GM06990 (cell line): ENCODE measurements at regions not wholly inside any gene's neighbourhood (a gene's known extent, or its start where the extent isn't known, plus 50 kb on each side); places are given as distances from the start of the nearest gene placed in this dataset.

Source experiments
- DNase-seq: peaks from one replicate; pipeline ENCODE4 v3.0.0-alpha.2; 2011; ENCODE audit not compliant: insufficient read length; ENCODE audit errors: extremely low read depth
- H3K27me3 ChIP-seq: replicated peaks from 2 replicates; pipeline ENCODE4 v1.6.0; 2011; ENCODE audit warnings: low read length; ENCODE audit not compliant: control insufficient read depth, insufficient read depth
- H3K36me3 ChIP-seq: 2 replicates; pipeline ENCODE4 v1.5.1; 2011; ENCODE audit warnings: low read length; ENCODE audit not compliant: control insufficient read depth, insufficient read depth
- H3K4me3 ChIP-seq: replicated peaks from 2 replicates; pipeline ENCODE4 v1.5.1; 2011; ENCODE audit warnings: low read depth, mild to moderate bottlenecking, control low read depth, low read length
- TF ChIP-seq, protein P1 (sequence below): IDR thresholded peaks from 2 replicates; pipeline ENCODE4 v1.5.1; 2011; ENCODE audit warnings: low read length, control low read depth, mild to moderate bottlenecking, inconsistent platforms; ENCODE audit not compliant: insufficient read depth, poor library complexity, severe bottlenecking

GRCh38 chr3:180184816-180185215 lies 148.1 kb upstream of the PEX5L start:
- Histone ChIP-seq H3K27me3 (no peaks in the 10 kb centered on the region), H3K4me3 (no peak overlapping the region), H3K36me3 (no peaks in the 10 kb centered on the region)
- TF ChIP-seq, protein P1, sequence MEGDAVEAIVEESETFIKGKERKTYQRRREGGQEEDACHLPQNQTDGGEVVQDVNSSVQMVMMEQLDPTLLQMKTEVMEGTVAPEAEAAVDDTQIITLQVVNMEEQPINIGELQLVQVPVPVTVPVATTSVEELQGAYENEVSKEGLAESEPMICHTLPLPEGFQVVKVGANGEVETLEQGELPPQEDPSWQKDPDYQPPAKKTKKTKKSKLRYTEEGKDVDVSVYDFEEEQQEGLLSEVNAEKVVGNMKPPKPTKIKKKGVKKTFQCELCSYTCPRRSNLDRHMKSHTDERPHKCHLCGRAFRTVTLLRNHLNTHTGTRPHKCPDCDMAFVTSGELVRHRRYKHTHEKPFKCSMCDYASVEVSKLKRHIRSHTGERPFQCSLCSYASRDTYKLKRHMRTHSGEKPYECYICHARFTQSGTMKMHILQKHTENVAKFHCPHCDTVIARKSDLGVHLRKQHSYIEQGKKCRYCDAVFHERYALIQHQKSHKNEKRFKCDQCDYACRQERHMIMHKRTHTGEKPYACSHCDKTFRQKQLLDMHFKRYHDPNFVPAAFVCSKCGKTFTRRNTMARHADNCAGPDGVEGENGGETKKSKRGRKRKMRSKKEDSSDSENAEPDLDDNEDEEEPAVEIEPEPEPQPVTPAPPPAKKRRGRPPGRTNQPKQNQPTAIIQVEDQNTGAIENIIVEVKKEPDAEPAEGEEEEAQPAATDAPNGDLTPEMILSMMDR, result no peak
- DNase-seq, result no peak

DNA sequence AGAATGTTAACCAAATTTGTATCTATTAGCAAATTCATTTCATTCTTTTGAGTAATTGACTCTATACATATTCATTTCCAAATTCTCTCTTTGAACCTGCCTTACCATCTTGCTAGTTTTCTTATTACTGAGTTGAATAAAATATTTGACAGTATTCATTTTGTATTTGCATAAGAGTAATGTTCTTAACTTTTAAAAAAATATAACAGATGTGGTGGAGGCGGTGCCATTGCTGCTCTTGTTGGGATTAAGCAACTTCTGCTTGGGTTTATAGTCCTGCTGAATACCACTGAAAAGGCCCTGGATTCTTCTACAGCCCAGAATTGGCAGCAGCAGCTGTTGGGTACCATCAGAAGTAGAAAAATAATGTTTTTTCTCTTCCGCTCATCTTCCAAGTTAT lies 148.9 kb upstream of the PEX5L start:
- DNase-seq, result no peak
- Histone ChIP-seq H3K36me3 (no peaks in the 10 kb centered on the region), H3K27me3 (no peaks in the 10 kb centered on the region), H3K4me3 (no peak overlapping the region)
- TF ChIP-seq, protein P1, result no peak

- no peaks in the 10 kb centered on the region for H3K27me3 ChIP-seq
- H3K4me3 ChIP-seq, result no peak overlapping the region
- no peak for DNase-seq
- TF ChIP-seq, protein P1, result no peak
- no peaks in the 10 kb centered on the region for H3K36me3 ChIP-seq
Observed at GRCh38 chr3:180188512-180189309, 152.0 kb upstream of the PEX5L start.

DNA sequence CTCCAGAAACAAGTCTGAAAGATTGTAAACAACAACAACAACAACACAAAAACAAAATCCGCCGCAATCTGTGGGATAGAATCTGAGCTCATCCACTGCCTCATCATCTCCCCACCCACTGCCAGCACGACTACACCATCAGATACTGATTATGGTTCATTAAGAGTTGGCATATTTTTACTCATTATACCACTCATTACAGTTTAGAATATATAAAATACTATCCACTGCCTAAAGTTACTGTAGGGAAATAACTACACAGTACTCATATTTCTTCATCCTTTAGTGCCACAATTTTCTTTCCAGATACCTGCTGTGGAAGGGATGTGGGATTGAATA lies 152.5 kb upstream of the PEX5L start:
- no peak for DNase-seq
- Histone ChIP-seq H3K36me3 (no peaks in the 10 kb centered on the region), H3K4me3 (no peak overlapping the region), H3K27me3 (no peaks in the 10 kb centered on the region)
- TF ChIP-seq, protein P1, result no peak

DNA sequence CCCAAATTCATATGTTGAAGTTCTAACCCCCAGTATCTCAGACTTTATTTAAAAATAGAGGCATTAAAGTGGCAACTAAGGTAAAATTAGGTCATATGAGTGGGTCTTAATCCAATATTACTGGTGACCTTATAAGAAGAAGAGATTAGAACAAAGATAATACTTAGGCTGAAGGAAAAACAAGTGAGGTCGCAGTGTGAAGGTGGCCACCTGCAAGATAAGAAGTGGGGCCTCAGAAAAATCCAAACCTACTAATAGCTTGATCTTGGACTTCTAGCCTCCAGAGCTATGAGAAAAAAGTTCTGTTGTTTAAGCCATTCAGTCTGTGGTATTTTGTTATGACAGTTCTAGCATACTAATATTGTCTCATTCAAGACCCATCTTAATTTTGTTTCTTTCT lies 159.9 kb upstream of the PEX5L start:
- DNase-seq, result no peak
- Histone ChIP-seq H3K4me3 (no peak overlapping the region), H3K27me3 (no peaks in the 10 kb centered on the region), H3K36me3 (no peaks in the 10 kb centered on the region)
- TF ChIP-seq, protein P1, result no peak
